Prostate gland (tissue), 2 donors: ENCODE measurements at regions not wholly inside any gene's neighbourhood (a gene's known extent, or its start where the extent isn't known, plus 50 kb on each side); places are given as distances from the start of the nearest gene placed in this dataset.

ENCODE experiments used
- CTCF ChIP-seq, 4 experiments: fragments of 200-600 bp in 2 of 4; fragments of 450-650 bp in 2 of 4; sonication (generic) in 2 of 4; IDR thresholded peaks; 1 replicate in 3 of 4; 2 replicates in 1 of 4; pipeline ENCODE4 v1.5.1; 2016 to 2019; ENCODE audit warnings: antibody characterized with exemption in 4 of 4, mild to moderate bottlenecking in 2 of 4, moderate library complexity in 2 of 4
- POLR2A ChIP-seq: fragments of 450-650 bp; IDR thresholded peaks from one replicate; pipeline ENCODE4 v1.6.1; 2016; ENCODE audit warnings: antibody characterized with exemption, mild to moderate bottlenecking

- TF ChIP-seq POLR2A (no peak), CTCF (IDR thresholded peaks at IDR 0.05) (no peak)
These were observed 341.7 kb downstream of the C16orf95 start for GRCh38 chr16:86975445-86975844.
